SK-N-MC (cell line): ENCODE measurements at regions not wholly inside any gene's neighbourhood (a gene's known extent, or its start where the extent isn't known, plus 50 kb on each side); places are given as distances from the start of the nearest gene placed in this dataset.
A peak's percentile ranks its signal among the peaks of the same experiment; 100 is the strongest.

Source experiments
- DNase-seq: peaks from one replicate; pipeline ENCODE4 v3.0.0-alpha.2; 2011; ENCODE audit warnings: low read depth, low spot score
- H3K27ac ChIP-seq: fragments of 200-600 bp; sonication (generic); 2 replicates; pipeline ENCODE4 v1.5.1; 2016; ENCODE audit warnings: mixed run types
- H3K36me3 ChIP-seq: fragments of 200-600 bp; sonication (generic); 2 replicates; pipeline ENCODE4 v1.6.1; 2017; ENCODE audit warnings: antibody characterized with exemption, low read length, mixed read lengths; ENCODE audit not compliant: insufficient read depth
- H3K4me3 ChIP-seq: fragments of 200-600 bp; sonication (generic); 2 replicates; pipeline ENCODE4 v1.5.1; 2016
- H3K9ac ChIP-seq: fragments of 200-600 bp; sonication (generic); 2 replicates; pipeline ENCODE4 v1.8.0; 2017; ENCODE audit warnings: mixed run types, mixed read lengths; ENCODE audit not compliant: insufficient read length
- H3K9me3 ChIP-seq: fragments of 200-600 bp; sonication (generic); 2 replicates; pipeline ENCODE4 v1.6.1; 2017; ENCODE audit warnings: low read depth, mild to moderate bottlenecking, antibody characterized with exemption, low read length, moderate library complexity, mixed read lengths
- EZH2 ChIP-seq: fragments of 200-600 bp; sonication (generic); IDR thresholded peaks from one replicate; pipeline ENCODE4 v1.6.1; 2017; ENCODE audit warnings: antibody characterized with exemption
- FOXP2 ChIP-seq: optimal IDR thresholded peaks from 2 replicates; pipeline ENCODE3; 2011; ENCODE audit warnings: mild to moderate bottlenecking, moderate library complexity; ENCODE audit not compliant: insufficient read depth; ENCODE audit errors: extremely low read length, control extremely low read depth
- POLR2AphosphoS5 ChIP-seq: IDR thresholded peaks from 2 replicates; pipeline ENCODE4 v1.6.1; 2012; ENCODE audit warnings: mild to moderate bottlenecking, low read depth, low read length, borderline replicate concordance

DNA sequence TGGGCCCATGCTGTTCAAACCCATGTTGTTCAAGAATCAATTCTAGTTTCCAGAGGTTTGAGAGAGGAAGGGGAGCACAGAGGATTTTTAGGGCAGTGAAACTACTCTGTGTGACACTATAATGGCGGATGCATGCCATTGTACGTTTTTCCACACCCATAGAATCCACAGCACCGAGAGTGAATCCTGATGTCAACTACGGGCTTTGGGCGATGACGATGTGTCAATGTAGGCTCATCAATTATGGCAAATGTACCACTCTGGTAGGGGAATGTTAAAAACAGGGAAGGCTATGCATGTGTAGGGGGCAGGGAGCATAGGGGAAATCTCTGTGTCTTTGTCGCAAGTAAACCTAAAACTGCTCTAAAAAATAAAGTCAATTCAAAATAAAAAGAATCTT lies 70.7 kb upstream of the UBAC2 start:
- Histone ChIP-seq H3K4me3 (no peak overlapping the region), H3K9me3 (no peaks in the 10 kb centered on the region), H3K27ac (no peak overlapping the region), H3K36me3 (no peaks in the 10 kb centered on the region), H3K9ac (no peak overlapping the region)
- no peak for DNase-seq
- TF ChIP-seq POLR2AphosphoS5 (no peak), EZH2 (no peak), FOXP2 (no peak)

DNA sequence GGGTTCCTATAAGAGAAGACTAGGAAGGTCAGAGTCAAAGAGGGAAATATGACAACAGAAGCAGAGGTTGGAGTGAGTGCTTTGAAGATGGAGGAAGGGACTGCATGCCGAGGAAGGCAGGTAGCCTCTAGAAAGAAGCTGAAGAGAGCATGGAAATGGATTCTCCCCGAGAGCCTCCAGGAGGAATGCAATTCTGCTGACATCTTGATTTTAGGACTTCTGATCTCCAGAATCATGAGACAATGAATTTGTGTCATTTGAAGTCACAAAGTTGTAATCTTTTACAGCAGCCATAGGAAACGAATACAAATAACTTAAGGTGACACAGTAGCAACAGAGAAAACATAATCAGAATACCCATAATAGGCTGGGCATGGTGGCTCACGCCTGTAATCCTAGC lies 69.2 kb upstream of the UBAC2 start:
- Histone ChIP-seq H3K9ac (no peak overlapping the region), H3K27ac (no peak overlapping the region), H3K9me3 (no peaks in the 10 kb centered on the region), H3K36me3 (no peaks in the 10 kb centered on the region), H3K4me3 (no peak overlapping the region)
- DNase-seq: no peak
- TF ChIP-seq EZH2: no peak
- TF ChIP-seq POLR2AphosphoS5: no peak
- TF ChIP-seq FOXP2: no peak

GRCh38 chr13:99132295-99132835 lies 68.3 kb upstream of the UBAC2 start:
- Histone ChIP-seq H3K36me3 (no peaks in the 10 kb centered on the region), H3K9ac (no peak overlapping the region), H3K4me3 (no peak overlapping the region), H3K27ac (no peak overlapping the region), H3K9me3 (no peaks in the 10 kb centered on the region)
- DNase-seq: no peak
- TF ChIP-seq EZH2: no peak
- no peak for TF ChIP-seq POLR2AphosphoS5
- TF ChIP-seq FOXP2: no peak

GRCh38 chr13:99133230-99133629 lies 67.4 kb upstream of the UBAC2 start:
- Histone ChIP-seq H3K9me3 (no peaks in the 10 kb centered on the region), H3K27ac (no peak overlapping the region), H3K36me3 (no peaks in the 10 kb centered on the region), H3K9ac (no peak overlapping the region), H3K4me3 (no peak overlapping the region)
- DNase-seq: no peak
- TF ChIP-seq FOXP2 (no peak), EZH2 (no peak), POLR2AphosphoS5 (no peak)

DNA sequence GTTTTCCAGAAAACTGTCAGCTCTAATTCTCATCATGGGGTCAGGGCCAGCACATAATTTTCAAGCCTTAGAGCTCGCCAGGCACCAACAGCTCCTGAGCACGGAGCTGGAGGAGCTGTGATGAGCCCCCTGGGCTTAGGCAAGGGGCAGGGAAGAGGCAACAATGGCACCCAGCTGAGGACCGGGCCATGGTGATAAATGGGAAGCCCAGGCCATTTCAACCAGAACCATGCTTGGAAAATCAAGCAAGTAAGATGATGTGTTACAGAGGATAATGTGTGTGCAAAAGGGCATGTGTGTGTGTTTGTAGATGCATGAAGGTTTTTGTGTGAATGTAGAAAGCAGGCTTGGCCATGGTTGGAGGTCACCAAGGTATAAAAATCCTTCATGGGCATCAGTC lies 66.8 kb upstream of the UBAC2 start:
- H3K9me3 ChIP-seq: no peaks in the 10 kb centered on the region
- DNase-seq: no peak
- H3K27ac ChIP-seq: no peak overlapping the region
- H3K4me3 ChIP-seq: no peak overlapping the region
- H3K9ac ChIP-seq: no peak overlapping the region
- no peak for TF ChIP-seq EZH2
- no peak for TF ChIP-seq POLR2AphosphoS5
- TF ChIP-seq FOXP2: no peak
- no peaks in the 10 kb centered on the region for H3K36me3 ChIP-seq

GRCh38 chr13:99135591-99135990 lies 65.1 kb upstream of the UBAC2 start:
- Histone ChIP-seq H3K9ac (no peak overlapping the region), H3K27ac (no peak overlapping the region), H3K9me3 (no peaks in the 10 kb centered on the region), H3K4me3 (no peak overlapping the region), H3K36me3 (no peaks in the 10 kb centered on the region)
- no peak for DNase-seq
- TF ChIP-seq EZH2 (no peak), FOXP2 (no peak), POLR2AphosphoS5 (no peak)

GRCh38 chr13:99136427-99136954 lies 64.2 kb upstream of the UBAC2 start:
- DNase-seq: no peak
- Histone ChIP-seq H3K4me3 (no peak overlapping the region), H3K36me3 (no peaks in the 10 kb centered on the region), H3K9ac (no peak overlapping the region), H3K27ac (no peak overlapping the region), H3K9me3 (no peaks in the 10 kb centered on the region)
- no peak for TF ChIP-seq EZH2

DNA sequence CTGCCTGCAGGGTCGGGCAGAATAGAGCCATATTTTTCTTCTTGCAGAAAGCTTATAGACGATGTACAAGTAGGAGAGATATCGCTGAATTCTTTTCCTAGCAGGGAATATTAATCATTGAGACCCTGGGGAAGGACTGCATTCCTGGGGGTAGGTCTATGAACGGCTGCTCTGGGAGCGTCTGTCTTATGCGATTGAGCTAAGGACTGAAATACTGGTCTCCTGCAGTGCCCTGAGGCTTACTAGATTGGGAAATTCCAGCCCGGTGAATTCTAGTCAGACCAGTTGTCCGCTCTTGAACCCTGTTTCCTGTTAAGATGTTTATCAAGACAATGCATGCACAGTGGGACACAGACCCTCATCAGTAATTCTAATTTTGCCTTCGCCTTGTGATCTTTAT lies 59.8 kb upstream of the UBAC2 start:
- no peak for DNase-seq
- Histone ChIP-seq H3K4me3 (peak overlapping the region; percentile 21; the same call in 1 of the 2 replicates), H3K36me3 (no peaks in the 10 kb centered on the region), H3K9ac (no peak overlapping the region), H3K27ac (no peak overlapping the region), H3K9me3 (no peaks in the 10 kb centered on the region)
- TF ChIP-seq EZH2 (no peak), POLR2AphosphoS5 (no peak), FOXP2 (no peak)

- H3K36me3 ChIP-seq: no peaks in the 10 kb centered on the region
- TF ChIP-seq EZH2: no peak
- TF ChIP-seq FOXP2: no peak
- TF ChIP-seq POLR2AphosphoS5: no peak
- no peak for DNase-seq
- no peak overlapping the region for H3K9ac ChIP-seq
- no peaks in the 10 kb centered on the region for H3K9me3 ChIP-seq
- H3K4me3 ChIP-seq: no peak overlapping the region
- no peak overlapping the region for H3K27ac ChIP-seq
Measured at GRCh38 chr13:99143904-99144303, 56.8 kb upstream of the UBAC2 start.

GRCh38 chr13:99144306-99144705 lies 56.3 kb upstream of the UBAC2 start:
- no peak for TF ChIP-seq POLR2AphosphoS5
- no peak for TF ChIP-seq FOXP2
- no peak for TF ChIP-seq EZH2
- Histone ChIP-seq H3K4me3 (no peak overlapping the region), H3K9ac (no peak overlapping the region), H3K9me3 (no peaks in the 10 kb centered on the region), H3K36me3 (no peaks in the 10 kb centered on the region), H3K27ac (no peak overlapping the region)
- no peak for DNase-seq
